HG02852 (cell line): ENCODE measurements at regions not wholly inside any gene's neighbourhood (a gene's known extent, or its start where the extent isn't known, plus 50 kb on each side); places are given as distances from the start of the nearest gene placed in this dataset.
"Not testable (repeated sequence)": the region's sequence is repeated elsewhere in the genome, so short reads cannot be mapped to it uniquely, and the experiment has no call there.

ENCODE experiments used
- ATAC-seq: cut with Tn5 transposase; IDR thresholded peaks from one replicate; pipeline ENCODE4 v1.9.1; 2021; ENCODE audit warnings: mild to moderate bottlenecking, moderate library complexity; ENCODE audit not compliant: unreplicated experiment

- ATAC-seq: no peak
Observed at GRCh38 chr1:166384948-166385347, 218.1 kb upstream of the FAM78B start.

DNA sequence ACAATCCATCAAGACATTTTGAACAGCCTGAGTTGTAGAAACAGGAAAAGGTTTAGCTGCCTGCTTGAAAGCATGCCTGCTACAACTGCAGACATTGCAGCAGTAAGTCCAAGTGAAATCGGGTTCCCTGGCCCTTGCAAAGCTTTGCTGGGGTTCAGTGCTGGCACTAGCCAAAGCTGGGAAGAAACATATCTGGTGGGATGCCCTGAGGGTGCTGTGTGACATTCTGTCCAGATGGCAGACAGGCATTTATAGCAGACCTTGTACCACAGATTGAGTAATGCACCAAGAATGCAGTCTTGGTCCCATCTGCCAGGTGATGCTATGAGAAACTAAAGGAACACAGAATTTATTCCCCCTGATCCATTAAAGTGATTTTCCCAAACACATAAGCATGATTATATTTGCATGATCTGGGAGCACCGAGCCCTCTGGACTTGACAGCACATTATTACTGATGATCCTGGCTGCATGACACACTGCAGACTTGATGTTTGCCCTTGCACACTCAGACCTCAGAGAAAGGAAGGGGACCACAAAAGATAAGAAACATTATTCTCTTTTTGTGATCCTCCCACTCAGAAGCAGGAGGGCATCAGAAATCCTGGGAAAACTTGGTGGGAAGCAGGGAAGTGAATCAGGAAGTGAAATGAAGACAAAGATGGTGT, 223.7 kb upstream of the FAM78B start:
- no peak for ATAC-seq

DNA sequence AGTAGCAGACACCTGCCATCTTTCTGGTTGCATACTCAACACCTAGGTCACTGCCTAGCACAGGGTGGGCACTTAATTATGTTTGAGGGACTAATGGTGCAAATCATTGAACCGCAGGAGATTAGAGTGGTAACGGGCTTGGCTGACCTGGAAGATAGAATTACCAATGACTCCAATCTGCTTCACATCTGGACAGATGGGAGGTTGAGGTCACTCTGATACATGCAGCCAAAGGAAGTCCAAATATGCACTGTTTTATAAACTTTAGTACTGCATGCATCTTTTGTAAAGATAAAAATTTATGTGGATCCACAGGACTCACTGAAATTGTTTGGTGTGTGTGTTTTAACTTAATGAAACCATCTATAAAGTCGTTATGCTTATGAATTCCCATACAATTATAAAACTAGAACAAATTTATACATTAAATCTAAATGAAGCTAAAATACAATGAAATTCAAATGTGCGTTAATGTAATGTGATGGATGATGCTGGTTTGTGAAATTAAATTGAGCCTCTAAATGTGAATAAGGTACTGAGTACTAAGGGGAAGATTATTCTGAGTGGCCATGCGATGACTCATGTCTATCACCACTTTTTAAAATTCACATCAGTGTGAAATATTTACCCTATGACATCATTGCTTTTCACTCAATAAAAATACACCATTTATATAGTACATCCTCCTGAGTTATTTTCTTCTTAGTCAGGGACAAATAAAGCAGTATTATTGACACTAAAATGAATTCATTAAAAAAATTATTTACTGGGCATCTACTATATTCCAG, 224.7 kb upstream of the FAM78B start:
- no peak for ATAC-seq

DNA sequence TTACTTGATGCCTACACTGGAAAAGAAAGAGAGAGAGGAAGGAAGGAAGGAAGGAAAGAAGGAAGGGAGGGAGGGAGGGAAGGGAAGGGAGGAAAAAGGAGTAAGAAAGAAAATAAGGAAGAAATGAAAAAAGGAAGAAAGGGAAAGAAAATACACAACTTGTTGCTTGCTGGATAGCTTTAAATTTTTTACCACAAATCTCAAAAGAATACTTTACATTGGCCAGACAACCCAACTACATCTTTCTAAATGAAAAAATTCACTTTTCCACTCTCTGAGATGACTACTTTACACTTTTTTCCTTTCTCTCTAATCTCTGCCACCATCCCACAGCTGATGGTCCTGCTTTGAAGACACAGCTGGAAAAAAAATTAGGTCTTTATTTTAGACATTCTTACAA, 228.9 kb upstream of the FAM78B start:
- no peak for ATAC-seq

- ATAC-seq: not testable (repeated sequence)
Observed at GRCh38 chr1:166409253-166410082, 242.7 kb upstream of the FAM78B start.

- no peak for ATAC-seq
Observed at GRCh38 chr1:166410083-166410385, 243.2 kb upstream of the FAM78B start.

DNA sequence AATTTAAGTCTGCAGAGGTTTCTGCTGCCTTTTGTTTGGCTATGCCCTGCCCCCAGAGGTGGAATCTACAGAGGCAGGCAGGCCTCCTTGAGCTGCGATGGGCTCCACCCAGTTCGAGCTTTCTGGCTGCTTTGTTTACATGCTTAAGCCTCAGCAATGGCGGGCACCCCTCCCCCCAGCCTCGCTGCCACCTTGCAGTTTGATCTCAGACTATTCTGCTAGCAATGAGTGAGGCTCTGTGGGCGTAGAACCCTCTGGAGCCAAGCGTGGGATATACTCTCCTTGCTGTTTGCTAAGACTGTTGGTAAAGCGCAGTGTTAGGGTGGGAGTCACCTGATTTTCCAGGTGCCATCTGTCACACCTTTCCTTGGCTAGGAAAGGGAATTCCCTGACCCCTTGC, 250.0 kb upstream of the FAM78B start:
- ATAC-seq: not testable (repeated sequence)

- no peak for ATAC-seq
Observed at GRCh38 chr1:166418344-166418933, 251.6 kb upstream of the FAM78B start.

- ATAC-seq: not testable (repeated sequence)
Observed at GRCh38 chr1:166422586-166422985, 255.8 kb upstream of the FAM78B start.

GRCh38 chr1:166432655-166433054, 265.9 kb upstream of the FAM78B start:
- no peak for ATAC-seq

DNA sequence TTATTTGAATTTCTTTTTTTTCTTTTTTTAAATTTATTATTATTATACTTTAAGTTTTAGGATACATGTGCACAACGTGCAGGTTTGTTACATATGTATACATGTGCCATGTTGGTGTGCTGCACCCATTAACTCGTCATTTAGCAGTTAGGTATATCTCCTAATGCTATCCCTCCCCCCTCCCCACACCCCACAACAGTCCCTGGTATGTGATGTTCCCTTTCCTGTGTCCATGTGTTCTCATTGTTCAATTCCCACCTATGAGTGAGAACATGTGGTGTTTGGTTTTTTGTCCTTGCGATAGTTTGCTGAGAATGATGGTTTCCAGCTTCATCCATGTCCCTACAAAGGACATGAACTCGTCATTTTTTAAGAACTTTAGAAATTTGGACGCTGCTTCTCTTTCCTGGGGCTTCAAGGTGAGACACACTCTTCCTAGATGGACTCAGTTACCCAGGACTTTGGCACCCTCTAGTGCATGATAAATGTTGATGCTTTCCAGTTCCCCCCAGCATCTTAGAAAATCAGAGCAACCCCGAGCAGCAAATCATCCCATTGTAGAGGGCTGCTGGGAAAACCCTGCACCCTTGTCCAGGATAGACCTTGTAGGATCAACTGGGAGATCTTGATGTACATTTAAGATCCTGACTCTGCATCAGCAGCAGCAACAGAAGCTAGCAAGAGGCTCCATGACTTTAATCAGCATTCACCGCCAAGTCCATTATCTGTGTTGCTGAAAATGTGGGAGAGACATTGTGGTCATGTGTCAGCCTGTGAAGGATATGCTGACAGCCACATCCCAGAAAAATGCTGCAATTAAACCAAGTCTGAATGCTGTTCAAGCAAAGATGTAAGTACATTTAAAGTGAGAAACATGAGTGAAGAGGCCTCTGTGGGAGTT, 266.9 kb upstream of the FAM78B start:
- ATAC-seq: not testable (repeated sequence)

DNA sequence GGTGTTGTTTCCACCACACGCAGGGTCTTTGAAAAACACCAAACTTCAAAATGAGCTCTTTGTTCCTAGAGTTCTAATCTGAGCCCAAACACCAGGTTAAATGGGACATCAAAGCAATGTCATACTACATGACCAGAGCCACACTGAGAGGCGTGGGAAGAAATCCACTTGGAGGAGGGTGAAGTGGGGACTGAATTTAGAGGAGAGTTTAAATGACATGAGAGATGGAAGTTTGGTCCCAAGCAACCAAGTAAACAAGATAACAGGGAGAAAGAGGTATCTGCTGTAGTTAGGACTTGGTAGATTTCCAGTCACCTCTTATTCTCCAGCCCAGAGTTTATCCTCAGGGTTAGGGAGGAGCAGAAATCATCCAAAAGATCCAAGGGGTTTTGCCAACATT, 290.9 kb upstream of the FAM78B start:
- no peak for ATAC-seq

- no peak for ATAC-seq
Observed at GRCh38 chr1:166464333-166464732, 297.5 kb upstream of the FAM78B start.

DNA sequence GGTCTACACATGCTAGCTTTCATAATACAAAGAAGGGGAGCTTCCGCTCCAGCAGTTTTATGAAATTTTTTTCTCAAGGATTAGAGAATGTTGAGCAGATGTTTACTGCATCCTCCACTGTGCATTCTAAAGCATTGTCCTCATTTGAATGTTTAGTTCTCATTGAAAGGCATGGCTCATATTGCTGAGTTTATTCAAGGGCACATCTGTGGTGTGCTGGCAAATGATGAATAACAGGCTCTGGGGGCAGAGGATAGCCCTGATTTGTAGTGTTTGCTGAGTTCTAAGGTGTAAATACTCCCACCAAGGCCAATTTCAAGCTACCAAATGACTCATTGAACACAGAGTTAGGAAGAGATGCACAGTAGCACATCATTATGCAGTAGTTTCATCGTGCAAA, 303.2 kb upstream of the FAM78B start:
- no peak for ATAC-seq

DNA sequence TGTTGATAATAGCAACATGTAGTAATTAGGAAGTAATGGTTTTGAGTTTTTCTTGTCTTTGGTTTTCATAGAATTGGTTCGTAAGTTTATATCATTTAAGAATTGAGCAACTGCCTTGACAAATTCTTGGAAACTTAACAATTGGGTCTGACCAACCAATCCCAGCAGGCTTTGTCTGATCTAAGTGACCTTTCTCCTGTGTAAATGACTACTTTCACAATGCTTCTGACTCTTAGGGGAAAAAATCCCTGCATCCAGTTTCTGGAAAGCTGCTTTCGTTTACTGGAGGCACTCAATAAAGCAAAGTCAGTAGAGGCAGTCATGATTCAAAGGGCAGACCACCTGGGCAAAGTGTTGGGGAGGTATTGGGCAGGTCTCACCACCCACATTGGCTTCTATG, 303.6 kb upstream of the FAM78B start:
- no peak for ATAC-seq

DNA sequence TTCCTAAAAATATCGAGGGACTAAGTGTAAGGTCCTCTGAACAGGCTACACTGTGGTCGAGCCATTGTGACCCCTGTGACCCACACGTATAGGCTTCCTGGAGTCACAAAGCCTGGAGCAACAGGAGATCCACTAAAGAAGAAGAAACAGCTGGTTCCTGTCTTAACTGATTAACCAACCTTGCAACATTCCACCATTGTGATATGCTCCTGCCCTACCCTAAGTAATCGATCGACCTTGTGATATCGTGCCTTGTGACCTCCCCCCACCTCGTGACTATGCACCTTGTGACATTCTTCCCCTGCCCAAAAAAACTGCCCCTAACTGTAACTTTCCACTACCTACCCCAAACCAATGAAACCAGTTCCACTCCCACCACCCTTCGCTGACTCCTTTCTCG, 304.6 kb upstream of the FAM78B start:
- ATAC-seq: no peak

DNA sequence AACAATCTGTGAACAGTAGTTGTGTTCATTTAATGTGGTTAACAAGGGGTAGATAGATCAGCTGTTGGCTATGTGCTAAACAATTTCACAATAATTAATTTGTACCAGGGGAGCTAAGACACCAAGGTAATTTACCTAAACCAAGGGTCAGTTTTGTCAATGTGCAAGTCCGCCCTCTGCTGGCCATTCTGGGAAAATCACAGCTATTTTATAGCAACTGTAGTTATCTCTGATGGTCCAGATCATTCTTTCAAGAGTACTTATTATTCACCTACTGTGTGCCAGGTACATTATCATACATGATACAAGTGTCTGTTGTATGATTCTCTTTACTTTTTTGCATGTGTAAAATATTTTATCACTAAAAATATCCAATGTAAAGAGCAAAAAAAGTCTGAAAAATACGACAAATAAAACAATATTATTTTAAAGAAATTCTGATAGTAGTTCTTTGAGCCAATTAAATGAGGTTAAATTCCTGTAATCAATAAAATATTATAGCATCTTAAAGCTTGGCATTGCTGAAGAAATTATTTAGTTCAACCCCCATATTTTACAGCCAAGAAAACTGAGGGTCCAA, 312.3 kb upstream of the FAM78B start:
- peak; percentile 77 for ATAC-seq

- no peak for ATAC-seq
Observed at GRCh38 chr1:166484471-166484870, 317.7 kb upstream of the FAM78B start.

GRCh38 chr1:166484871-166485270, 318.1 kb upstream of the FAM78B start:
- no peak for ATAC-seq

GRCh38 chr1:166485620-166486019, 318.8 kb upstream of the FAM78B start:
- no peak for ATAC-seq
